GM21825 (cell line): ENCODE measurements at regions not wholly inside any gene's neighbourhood (a gene's known extent, or its start where the extent isn't known, plus 50 kb on each side); places are given as distances from the start of the nearest gene placed in this dataset.

Source experiments
- ATAC-seq: cut with Tn5 transposase; IDR thresholded peaks from one replicate; pipeline ENCODE4 v1.9.1; 2021; ENCODE audit warnings: mild to moderate bottlenecking, moderate library complexity; ENCODE audit not compliant: unreplicated experiment

DNA sequence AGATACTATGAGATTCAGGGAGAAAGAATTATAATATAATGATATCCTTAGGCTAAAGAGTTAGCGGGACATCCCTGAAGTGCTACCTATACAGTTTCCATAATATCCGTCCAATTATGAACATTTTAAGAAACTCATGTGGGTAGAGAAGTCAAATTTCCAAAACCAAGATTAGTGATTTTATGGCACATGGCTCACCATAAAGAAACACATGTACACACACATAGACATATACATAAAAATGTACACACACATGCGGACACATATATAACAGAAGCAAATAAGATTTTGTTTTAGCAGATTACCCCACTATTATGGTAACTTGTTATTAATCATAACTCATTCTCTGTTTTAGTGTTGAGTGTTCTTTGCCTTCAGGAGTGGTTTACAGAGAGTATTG, 566.7 kb upstream of the NEGR1 start:
- no peak for ATAC-seq

DNA sequence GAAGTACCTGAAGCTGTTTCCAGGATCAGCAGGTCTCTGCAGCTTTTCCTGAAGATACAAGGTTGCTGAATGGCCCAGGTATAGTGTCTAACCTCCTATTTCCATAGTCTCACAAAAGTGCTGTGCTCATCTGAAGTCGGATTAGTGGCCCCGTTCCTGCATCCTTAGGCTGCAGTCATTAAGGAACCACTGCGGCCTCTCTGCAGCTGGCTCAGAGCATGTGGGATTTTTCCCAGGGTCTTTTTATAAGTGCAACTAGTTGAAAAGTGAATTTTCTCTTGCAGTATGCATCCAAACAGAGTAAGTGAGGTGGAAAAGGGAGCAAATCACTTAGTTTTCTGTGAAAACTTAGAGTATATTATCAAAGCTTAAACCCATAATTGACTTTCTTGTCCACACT, 565.3 kb upstream of the NEGR1 start:
- ATAC-seq = no peak

DNA sequence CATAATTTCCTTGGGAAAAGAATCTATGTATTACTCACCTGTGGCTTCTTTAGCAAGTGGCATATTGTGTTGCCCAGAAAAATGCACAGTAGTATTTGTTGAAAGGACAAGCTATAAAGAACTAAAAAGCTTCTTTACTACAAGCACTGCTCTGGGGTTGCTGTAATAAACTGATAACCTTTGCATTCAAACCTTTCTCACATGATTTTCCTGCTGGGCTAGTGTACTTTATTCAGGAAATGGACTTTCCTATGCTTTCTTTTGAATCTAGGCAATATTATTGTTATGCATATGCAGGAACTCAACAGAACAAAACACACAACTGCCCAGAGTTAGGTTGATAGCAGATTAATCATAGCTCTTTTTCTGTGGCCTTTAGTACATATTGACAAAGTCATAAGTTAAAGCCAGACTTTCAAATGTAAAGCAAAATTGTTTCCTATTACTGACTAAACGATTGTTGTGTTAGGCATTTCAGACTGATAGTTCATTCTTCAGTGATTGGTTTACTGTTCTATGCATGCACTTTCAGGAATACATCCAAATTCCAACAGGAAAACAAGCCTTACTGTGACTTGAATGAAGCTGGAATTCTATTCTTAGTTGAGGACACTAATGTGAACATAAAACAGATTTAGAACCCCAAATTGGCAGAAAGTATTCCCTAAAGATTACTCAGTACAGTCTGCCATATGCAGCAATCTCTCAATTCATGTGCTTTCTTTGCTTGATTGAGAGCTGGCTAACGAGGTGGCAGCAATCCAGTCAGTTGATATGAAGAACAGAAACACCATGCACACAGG, 564.3 kb upstream of the NEGR1 start:
- ATAC-seq = no peak

DNA sequence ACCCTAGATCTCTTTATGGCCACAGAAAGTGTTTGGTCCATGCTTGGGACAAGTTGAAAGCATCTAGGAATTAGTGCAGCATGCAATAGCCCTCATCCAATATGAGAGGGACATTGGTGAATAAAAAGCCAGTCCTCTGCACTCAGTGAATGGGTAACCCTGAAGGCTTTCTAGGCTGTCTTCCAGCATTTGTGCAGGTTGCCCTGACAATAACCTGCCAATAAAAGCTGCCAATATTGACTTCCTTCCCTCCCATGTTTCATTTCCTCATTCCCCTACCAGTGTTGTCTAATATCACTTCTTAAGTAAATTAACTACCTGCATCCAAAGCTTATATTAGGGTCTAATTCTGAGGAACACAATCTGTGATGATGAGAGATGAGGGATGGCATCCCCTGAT, 563.6 kb upstream of the NEGR1 start:
- no peak for ATAC-seq

DNA sequence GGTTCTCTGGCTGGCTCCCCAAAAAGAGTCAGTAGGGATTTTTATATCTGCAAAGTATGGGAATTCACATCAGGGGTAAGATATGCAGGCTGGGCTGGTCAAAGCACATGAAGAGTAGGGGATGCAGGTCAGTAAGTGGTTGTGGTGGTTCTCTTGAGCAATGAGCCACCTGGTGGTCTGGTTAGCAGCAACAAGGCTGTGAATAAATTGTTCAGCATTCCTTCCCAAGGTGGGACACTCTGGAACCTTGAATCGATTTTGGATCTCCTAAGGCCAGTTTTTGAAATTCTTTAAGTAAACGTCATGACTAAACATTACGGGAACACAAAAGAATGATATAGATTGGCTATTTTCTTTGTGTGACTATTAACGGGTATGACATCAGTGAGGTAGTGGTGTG, 563.0 kb upstream of the NEGR1 start:
- no peak for ATAC-seq

DNA sequence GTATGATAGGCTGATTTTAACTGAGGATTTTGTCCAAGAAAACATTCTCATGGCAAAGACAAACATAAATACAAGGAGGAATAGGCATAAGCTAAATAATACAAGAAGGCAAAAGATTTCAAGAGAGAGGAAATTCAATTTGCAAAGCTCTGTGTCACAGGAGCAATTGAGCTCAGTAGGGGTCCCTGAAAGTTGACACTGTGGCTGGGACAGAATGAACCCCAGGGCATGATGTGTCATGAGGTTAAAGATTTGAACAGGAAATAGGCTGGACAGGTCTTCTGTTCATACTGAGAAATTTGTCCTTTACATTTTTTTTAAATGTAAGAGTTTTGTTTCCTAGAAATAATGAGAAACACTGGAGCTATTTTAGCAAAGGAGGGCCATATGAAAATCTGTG, 555.4 kb upstream of the NEGR1 start:
- ATAC-seq = no peak

DNA sequence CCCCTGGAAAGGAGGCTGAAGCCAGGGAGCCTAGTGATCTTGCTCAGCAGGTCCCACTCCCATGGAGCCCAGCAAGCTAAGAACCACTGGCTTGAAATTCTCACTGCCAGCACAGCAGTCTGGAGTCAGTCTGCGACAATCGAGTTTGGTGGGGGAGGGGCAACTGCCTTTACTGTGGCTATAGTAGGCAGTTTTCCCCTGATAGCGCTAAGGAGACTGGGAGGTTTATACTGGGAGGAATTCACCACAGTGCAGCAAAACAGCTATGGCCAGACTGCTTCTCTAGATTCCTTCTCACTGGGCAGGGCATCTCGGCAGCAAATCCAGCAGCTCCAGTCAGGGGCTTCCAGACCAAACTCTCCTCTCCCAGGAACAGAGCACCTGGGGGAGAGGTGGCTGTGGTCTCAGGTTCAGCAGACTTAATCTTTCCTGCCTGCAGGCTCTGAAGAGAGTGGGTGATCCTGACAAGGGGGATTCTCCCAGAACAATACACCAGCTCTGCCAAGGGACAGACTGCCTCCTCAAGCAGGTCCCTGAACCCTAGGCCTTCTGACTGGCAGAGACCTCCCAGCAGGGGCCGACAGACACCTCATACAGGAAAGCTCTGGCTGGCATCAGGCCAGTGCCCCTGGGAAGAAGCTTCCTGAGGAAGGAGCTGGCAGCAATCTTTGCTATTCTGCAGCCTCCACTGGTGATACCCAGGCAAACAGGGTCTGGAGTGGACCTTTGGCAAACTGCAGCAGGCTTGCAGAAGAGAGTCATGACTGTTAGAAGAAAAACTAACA, 548.5 kb upstream of the NEGR1 start:
- no peak for ATAC-seq

DNA sequence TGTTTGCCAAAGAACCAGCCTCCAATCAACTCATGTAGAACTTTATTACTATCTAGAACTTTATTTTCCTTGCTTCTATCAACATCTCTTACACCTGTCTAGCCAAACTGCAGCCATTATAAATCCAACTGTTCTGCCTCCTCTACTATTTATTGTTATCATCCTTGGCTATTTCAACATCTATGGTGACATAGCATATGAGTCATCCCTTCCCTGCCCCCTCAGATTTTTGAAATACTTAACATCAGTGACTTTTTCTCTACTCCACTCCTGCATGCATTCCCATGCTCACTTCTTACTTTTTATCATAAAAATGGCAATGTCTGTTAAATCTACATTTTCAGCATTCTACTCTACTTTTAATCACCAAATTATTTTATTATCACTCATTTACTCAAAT, 544.9 kb upstream of the NEGR1 start:
- ATAC-seq = no peak

DNA sequence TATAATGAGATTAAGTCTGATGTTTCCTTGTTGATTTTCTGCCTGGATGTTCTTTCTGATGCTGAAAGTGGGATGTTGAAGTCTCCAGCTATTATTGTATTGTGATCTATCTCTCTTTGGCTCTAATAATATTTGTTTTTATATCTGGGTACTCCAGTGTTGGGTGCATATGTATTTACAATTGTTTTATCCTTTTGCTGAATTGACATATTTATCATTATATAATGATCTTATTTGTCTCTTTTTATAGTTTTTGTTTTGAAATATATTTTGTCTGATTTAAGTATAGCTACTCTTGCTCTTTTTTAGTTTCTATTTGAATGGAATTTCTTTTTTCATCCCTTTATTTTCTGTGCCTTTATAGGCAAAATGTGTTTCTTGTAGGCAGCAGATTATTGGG, 522.2 kb upstream of the NEGR1 start:
- ATAC-seq = no peak

DNA sequence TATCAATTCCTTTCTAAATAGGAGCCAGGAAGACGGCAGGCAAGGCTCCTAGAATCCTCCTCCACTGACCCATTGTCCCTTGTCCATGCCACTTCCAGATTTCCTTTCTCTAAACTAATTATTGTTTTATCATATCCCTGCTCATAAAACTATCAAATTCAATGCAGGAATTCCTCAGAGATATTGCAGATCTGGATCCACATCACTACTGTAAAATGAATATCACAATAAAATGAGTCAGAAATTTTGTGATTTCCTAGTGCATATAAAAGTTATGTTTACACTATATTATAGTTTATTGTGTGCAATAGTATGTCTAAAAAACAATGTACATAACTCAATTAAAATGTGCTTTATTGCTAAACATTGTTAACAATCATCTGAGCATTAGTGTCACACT, 498.7 kb upstream of the NEGR1 start:
- no peak for ATAC-seq

DNA sequence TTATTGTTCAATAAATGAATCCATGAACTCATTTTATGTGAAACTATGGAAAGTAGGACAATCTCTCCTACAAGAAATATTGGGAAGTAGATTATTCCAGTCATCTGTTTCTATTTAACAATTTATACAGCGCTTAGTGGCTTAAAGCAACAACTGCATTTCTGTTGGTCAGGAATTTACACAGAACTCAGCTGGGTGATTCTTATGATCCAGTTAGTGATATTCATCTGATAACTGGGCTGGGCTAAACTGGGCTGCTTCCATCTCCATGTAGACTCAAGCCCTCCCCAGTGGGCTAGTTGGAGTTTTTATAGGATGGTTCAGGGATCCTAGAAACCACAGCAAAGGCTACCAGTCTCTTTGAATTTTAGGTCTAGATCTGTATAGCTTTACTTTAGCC, 497.9 kb upstream of the NEGR1 start:
- no peak for ATAC-seq

DNA sequence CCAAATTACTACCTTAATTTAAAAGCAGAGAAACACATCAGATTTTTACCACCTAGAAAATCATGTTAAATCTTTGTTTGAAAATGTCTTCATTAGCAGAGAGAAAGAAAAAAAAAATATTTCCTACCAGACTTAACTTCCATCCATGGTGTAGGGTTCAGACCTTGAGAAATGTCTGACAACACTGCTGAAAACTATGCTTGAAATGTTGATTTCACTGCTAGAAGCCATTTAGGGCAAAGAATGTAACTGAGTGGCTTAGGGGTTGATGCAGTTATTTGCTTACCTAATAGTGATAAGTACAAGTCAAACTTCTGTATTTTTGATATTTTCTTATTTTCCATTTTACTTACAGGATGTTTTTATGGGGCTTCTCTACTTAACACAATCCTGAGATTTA, 495.6 kb upstream of the NEGR1 start:
- ATAC-seq = no peak

DNA sequence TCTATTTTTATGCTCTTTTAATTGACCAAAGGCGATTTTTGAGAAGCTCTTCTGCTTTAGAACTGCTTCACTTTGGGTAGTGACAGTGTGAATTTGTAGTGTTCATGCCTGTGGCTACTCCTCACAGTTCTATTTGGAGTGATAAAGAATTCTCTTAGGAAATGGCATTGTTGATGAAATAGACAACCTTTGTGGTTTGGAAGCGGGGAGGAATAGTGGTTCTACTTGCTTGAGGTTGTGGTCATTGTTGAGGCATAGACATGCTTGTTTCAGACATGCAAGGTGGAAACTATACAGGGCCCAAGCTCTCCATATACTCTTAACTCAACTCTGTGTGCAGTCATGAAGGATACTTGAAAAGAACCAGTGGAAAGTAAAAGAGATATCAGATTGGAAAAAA, 481.1 kb upstream of the NEGR1 start:
- no peak for ATAC-seq

DNA sequence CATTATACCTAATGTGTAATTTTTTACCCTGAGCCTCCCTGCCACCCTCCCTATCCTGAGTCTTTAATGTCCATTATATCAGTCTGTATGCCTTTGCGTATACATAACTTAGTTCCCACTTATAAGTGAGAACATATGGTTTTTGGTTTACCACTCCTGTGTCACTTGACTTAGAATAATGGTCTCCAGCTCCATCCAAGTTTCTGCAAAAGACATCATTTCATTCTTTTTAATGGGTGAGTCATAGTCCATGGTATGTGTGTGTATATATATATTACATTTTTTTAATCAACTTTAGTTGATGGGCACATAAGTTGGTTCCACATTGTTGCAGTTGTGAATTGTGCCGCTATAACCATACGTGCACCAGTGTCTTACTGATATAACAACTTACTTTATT, 477.1 kb upstream of the NEGR1 start:
- ATAC-seq = no peak

DNA sequence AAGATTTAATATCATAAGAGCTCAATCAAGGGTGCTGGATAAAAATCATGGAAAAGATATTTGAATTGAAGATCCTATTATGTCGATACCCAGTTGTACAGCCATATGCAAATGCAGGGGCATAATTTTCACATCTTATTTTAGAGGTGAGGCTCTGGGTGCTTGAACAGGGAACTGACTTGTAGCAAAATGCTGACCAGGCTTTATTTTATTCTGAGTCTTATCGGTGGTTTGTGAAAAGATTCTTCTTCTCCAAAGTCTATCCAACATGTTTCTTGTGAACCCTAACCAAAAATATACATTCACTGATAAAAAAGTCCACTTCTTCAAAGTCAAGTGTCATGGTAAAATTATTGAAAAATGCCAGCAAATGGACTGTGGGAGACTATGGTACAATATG, 475.5 kb upstream of the NEGR1 start:
- no peak for ATAC-seq

DNA sequence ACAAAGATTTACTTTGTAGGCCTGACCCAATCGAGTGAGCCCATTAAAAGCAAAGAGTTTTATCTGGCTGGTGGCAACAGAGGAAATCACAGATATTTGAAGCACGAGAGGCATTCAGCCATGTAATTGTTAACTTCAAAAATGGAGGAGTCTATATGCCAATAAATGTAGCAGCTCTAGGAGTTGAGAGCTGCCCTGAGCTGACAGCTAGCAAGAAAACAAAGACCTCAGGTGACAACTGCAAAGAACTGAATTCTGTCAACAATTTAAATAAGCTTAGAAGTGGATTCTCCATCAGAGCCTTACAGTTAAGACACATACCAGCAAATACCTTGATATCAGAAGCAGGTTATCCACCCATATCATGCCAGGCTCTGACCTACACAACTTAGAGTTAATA, 463.1 kb upstream of the NEGR1 start:
- no peak for ATAC-seq

DNA sequence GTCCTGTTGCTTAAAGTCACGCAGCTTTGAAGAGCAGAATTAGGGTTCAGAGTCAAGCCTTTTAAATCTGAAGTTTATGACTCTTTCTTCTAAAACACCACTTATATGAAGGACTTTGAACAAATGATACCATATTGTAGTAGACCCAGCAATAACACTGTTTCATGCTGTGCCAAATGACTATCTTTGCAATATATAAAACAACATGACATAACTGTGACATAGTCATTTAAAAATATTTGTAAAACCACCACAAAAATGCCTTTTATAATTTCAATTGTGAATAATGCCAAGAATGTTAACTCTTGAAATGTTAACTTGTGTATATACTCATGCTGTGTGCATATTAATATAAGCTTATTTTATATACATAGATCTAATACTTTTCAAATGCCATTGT, 452.1 kb upstream of the NEGR1 start:
- ATAC-seq = no peak

DNA sequence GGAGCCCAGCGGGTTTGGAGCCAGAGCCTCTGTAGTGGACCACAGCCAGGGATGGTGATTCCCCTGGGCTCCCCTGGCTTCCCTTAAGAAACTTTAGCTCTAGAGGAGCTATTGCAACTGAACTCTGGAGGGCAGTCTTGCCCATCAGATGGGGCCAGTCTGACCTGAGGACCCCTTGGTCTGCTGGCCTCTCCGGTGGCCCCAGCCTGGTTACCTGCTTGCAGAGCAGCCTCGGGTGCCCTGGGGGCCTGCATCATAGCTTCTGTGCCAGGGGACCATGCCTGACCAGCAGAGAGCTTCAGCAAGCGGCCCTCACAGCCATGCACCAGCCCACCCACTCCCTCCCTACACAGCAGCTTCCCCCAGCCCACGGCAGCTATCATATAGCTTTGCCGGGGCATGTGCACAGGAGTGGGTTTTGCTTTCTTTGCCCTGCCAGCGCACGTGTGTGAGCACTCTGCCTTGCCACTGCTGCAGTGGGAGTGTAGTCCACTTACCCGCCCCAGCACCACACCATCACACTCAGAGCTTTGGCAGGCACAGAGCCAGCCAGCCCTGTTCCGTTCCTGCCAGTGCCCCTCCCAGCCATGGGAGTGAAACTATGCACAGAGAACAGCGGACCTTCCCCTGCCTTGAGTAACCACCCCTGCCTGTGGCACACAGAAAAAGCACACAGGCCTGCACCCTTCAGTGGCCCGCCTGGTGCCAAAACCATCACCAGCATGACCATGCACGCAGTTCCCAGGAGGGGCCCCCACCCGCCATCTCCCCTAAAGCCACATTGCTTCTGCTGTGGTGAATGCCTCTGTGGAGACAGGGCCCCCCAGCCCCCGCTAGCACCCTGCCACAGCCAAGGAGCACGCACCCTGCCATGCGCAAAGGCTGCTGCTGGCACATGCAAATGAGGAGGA, 442.9 kb upstream of the NEGR1 start:
- ATAC-seq = no peak

DNA sequence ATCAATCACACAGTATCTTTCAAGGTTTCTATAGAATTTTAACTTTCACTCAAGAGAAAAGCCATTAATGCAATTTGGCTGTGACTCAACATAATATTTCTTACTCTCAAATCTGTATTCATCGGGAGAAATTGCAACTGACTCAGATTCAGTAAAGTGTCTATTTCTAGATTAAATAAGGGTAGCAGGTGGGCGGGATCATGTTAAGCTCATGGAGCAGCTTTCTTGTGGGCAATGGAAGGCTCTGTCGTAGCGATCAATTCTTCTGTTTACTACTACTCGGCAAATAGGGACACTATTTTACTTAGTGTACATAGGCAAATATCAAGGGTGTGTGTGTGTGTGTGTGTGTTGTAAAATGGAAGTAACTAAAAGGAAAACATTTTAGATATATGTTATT, 423.6 kb upstream of the NEGR1 start:
- ATAC-seq = no peak

DNA sequence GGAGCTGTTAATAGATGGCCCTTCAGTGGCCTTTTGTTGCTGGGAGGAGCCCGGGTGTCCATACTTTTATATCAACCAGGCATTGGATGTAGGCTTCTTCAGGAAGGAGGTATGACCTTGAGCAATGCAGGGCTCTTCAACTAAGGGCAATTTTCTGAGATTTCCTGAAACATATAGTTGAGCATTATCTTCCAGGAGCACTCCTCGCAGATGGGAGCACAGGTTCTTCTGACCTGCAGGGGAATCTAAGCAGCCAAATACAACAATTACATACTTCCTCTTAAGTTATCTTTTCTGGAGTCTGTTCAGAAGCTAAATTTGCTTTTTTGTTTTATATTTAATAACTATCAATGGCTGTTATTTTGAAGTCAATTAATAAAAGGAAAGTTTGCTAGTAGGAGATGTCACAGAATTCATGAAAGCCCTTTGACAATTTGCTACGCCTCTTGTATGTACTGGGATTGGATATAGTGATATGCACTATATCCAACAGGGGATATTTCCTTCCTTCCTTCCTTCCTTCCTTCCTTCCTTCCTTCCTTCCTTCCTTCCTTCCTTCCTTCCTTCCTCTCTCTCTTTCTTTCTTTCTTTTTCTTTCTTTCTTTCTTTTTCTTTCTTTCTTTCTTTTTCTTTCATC, 422.6 kb upstream of the NEGR1 start:
- ATAC-seq = no peak

DNA sequence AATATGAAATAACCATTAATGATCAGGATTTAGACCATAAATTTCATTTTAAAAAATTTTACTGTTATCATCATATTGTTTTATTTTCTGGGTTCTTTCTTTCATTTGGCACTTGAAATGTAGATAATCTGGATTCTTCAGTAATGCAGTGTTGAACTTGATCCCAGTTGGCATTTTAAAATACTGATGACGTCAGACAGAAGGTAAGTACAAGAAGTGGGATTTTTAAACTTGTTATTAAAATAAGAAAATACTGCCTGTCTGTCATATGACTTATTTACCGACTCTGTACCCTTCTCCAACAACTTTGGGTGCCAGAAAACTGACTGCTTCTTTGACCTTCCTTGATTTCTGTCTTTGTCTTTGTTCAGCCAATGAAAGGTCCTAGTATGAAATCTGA, 415.1 kb upstream of the NEGR1 start:
- ATAC-seq = no peak
